ENCODE measurements at regions not wholly inside any gene's neighbourhood (a gene's known extent, or its start where the extent isn't known, plus 50 kb on each side); places are given as distances from the start of the nearest gene placed in this dataset.
A peak's percentile ranks its signal among the peaks of the same experiment; 100 is the strongest.
"Not testable (repeated sequence)": the region's sequence is repeated elsewhere in the genome, so short reads cannot be mapped to it uniquely, and the experiment has no call there.

- DNase-seq (ENCODE audit: low spot score), result no peak
Measured at GRCh38 chr2:180540761-180541160, 439.6 kb upstream of the UBE2E3 start.

GRCh38 chr2:180539541-180539940, 440.9 kb upstream of the UBE2E3 start:
- DNase-seq (ENCODE audit: low spot score), result no peak

GRCh38 chr2:180535289-180535688, 445.1 kb upstream of the UBE2E3 start:
- DNase-seq (ENCODE audit: low spot score), result no peak

GRCh38 chr2:180531787-180532186, 448.6 kb upstream of the UBE2E3 start:
- DNase-seq (ENCODE audit: low spot score), result not testable (repeated sequence)

- peak; percentile 13 for DNase-seq (ENCODE audit: low spot score)
Measured at GRCh38 chr2:180524499-180524898, 455.9 kb upstream of the UBE2E3 start.

- DNase-seq (ENCODE audit: low spot score), result no peak
Measured at GRCh38 chr2:180523621-180524340, 456.6 kb upstream of the UBE2E3 start.

GRCh38 chr2:180520921-180521581, 459.4 kb upstream of the UBE2E3 start:
- no peak for DNase-seq (ENCODE audit: low spot score)

GRCh38 chr2:180520206-180520605, 460.2 kb upstream of the UBE2E3 start:
- no peak for DNase-seq (ENCODE audit: low spot score)

- no peak for DNase-seq (ENCODE audit: low spot score)
Measured at GRCh38 chr2:180519276-180519675, 461.1 kb upstream of the UBE2E3 start.

GRCh38 chr2:180516232-180516631, 464.2 kb upstream of the UBE2E3 start:
- no peak for DNase-seq (ENCODE audit: low spot score)

- no peak for DNase-seq (ENCODE audit: low spot score)
Measured at GRCh38 chr2:180513389-180513788, 467.0 kb upstream of the UBE2E3 start.

GRCh38 chr2:180508458-180508857, 471.9 kb upstream of the UBE2E3 start:
- DNase-seq (ENCODE audit: low spot score), result no peak

- DNase-seq (ENCODE audit: low spot score), result no peak
Measured at GRCh38 chr2:180507028-180507427, 473.4 kb upstream of the UBE2E3 start.

GRCh38 chr2:180505203-180505602, 475.2 kb upstream of the UBE2E3 start:
- no peak for DNase-seq (ENCODE audit: low spot score)

- no peak for DNase-seq (ENCODE audit: low spot score)
Measured at GRCh38 chr2:180497621-180498152, 482.7 kb upstream of the UBE2E3 start.

GRCh38 chr2:180495606-180496005, 484.8 kb upstream of the UBE2E3 start:
- DNase-seq (ENCODE audit: low spot score), result no peak

GRCh38 chr2:180494286-180494685, 486.1 kb upstream of the UBE2E3 start:
- no peak for DNase-seq (ENCODE audit: low spot score)

GRCh38 chr2:180482696-180483095, 475.6 kb upstream of the CWC22 start:
- DNase-seq (ENCODE audit: low spot score), result no peak

GRCh38 chr2:180481998-180482397, 474.9 kb upstream of the CWC22 start:
- DNase-seq (ENCODE audit: low spot score), result no peak

- no peak for DNase-seq (ENCODE audit: low spot score)
Measured at GRCh38 chr2:180478883-180479282, 471.8 kb upstream of the CWC22 start.

- no peak for DNase-seq (ENCODE audit: low spot score)
Measured at GRCh38 chr2:180474716-180475115, 467.6 kb upstream of the CWC22 start.

- DNase-seq (ENCODE audit: low spot score), result no peak
Measured at GRCh38 chr2:180473456-180473855, 466.4 kb upstream of the CWC22 start.

GRCh38 chr2:180472133-180472532, 465.0 kb upstream of the CWC22 start:
- no peak for DNase-seq (ENCODE audit: low spot score)

- DNase-seq (ENCODE audit: low spot score), result no peak
Measured at GRCh38 chr2:180463608-180464007, 456.5 kb upstream of the CWC22 start.
